ENCODE measurements at regions not wholly inside any gene's neighbourhood (a gene's known extent, or its start where the extent isn't known, plus 50 kb on each side); places are given as distances from the start of the nearest gene placed in this dataset.

DNA sequence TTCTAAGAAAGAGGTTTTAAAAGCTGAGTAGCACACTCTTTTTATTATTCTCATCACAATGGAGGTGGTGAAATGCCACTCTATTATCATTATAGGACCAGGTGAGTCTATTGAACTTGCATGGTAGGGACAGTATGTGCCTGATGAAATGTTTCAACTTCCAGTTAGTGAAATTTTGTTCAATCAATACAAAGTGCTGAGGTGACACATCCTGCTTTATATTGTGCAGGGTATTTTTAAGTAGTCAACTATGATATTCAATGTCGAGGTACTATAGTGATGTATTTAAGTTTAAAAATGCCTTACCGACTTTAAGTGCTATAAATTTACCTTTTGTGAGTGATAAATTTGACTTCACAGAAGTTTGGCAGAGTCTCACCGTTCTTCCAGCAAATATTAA, 284.7 kb upstream of the BRINP3 start:
- TF ChIP-seq, protein P1, sequence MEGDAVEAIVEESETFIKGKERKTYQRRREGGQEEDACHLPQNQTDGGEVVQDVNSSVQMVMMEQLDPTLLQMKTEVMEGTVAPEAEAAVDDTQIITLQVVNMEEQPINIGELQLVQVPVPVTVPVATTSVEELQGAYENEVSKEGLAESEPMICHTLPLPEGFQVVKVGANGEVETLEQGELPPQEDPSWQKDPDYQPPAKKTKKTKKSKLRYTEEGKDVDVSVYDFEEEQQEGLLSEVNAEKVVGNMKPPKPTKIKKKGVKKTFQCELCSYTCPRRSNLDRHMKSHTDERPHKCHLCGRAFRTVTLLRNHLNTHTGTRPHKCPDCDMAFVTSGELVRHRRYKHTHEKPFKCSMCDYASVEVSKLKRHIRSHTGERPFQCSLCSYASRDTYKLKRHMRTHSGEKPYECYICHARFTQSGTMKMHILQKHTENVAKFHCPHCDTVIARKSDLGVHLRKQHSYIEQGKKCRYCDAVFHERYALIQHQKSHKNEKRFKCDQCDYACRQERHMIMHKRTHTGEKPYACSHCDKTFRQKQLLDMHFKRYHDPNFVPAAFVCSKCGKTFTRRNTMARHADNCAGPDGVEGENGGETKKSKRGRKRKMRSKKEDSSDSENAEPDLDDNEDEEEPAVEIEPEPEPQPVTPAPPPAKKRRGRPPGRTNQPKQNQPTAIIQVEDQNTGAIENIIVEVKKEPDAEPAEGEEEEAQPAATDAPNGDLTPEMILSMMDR (IDR thresholded peaks at IDR 0.05) = no peak
- TF ChIP-seq ZFX (IDR thresholded peaks at IDR 0.05; ENCODE audit: borderline replicate concordance) = no peak

Data from 22Rv1 (cell line).